HG03159 (cell line): ENCODE measurements at regions not wholly inside any gene's neighbourhood (a gene's known extent, or its start where the extent isn't known, plus 50 kb on each side); places are given as distances from the start of the nearest gene placed in this dataset.
"Not testable (repeated sequence)": the region's sequence is repeated elsewhere in the genome, so short reads cannot be mapped to it uniquely, and the experiment has no call there.

Source experiments
- ATAC-seq: cut with Tn5 transposase; IDR thresholded peaks from one replicate; pipeline ENCODE4 v1.9.1; 2021; ENCODE audit warnings: mild to moderate bottlenecking, moderate library complexity; ENCODE audit not compliant: unreplicated experiment

DNA sequence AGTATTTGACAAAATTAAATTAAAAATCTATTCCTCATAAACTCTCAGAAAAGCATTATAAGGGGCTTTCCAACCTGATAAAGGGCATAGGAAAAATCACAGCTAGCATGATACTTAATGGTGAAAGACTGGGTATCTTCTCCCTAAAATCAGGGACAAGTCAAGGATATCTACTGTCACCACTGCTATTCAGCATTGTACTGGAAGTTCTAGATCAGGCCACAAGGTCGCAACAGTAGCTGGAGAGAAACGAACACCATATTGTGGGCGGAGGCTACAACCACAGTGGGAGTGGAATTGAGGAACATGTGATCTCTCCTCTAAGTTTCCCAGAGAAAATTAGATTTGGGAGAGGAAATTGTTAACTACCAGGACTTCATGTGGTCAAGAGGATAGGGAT is 70.0 kb upstream of the NAMPT start:
- no peak for ATAC-seq

DNA sequence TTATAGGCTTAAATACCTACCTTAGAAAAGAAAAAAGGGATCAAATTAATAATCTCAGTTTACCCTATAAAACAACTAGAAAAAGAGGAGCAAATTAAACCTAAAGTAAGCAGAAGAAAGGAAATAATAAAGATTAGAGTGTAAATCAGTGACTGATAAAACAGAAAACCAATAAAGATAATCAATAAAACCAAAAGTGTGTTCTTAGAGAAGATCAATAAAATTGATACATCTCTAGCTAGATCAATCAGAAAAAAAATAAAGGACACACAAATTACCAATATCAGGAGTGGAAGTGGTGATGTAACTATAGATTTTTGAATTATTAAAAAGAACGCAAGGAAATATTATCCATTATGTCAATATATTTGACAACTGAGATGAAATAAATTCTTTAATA is 69.2 kb upstream of the NAMPT start:
- ATAC-seq: no peak

GRCh38 chr7:106348231-106348630 is 63.4 kb upstream of the NAMPT start:
- no peak for ATAC-seq

GRCh38 chr7:106347229-106347833 is 62.5 kb upstream of the NAMPT start:
- no peak for ATAC-seq

DNA sequence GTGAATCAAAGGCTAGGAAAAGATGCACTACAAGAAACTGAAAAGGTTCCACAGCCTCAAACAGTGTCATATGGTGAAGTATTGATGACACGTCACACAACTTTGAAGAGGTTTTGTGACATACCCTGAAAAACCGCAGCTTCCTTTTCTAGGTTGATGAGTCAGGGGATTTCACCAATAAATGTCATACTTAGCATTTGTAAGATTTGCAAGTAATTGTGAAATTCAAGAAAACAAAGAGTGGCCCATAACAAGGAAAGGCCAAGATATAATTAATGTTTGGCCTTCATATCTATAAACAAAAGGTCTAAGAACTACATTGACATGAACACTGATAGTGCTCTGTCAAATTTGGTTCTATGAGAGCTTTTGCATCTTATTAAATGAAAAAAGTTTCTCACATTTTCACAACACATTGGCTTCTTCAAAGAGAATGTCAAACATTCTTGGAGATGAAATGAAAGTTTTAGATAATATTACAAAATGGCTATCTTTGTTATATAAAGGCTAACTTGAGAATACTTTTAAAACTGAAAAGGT is 62.0 kb upstream of the NAMPT start:
- peak; percentile 96 for ATAC-seq

- ATAC-seq: no peak
Measured at GRCh38 chr7:106346167-106346677, 61.4 kb upstream of the NAMPT start.

GRCh38 chr7:106345421-106346166 is 60.8 kb upstream of the NAMPT start:
- no peak for ATAC-seq

DNA sequence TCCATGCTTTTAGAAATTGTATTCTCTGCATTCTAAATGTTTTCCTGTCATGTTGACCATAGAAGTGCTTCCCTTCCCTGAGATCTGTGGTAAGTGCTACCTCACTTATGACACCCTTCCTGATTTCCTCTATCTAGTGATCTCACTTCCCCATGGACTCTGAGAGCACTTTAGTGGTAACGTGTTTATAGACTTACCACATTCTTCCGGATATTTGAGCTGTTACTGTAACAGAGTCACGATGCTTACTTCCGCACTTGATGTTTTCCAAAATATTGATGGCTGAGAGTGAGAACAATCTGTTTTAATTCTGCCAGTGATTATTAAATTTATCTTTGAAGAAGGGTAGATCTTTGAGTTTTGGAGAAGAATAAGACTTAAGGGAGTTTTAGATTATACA is 60.1 kb upstream of the NAMPT start:
- no peak for ATAC-seq

- ATAC-seq: no peak
Measured at GRCh38 chr7:106344211-106344610, 59.4 kb upstream of the NAMPT start.

DNA sequence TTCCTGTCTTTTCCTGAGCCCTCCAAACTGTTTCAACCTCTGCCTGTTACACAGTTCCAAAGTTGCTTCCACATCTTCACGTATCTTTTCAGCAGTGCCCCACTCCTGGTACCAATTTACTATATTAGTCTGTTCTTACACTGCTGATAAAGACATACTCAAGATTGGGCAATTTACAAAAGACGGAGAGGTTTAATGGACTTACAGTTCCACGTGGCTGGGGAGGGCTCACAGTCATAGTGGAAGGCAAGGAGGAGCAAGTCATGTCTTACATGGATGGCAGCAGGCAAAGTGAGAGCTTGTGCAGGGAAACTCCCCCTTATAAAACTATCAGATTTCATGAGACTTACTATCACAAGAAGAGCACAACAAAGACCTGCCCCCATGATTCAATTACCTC is 57.3 kb upstream of the NAMPT start:
- not testable (repeated sequence) for ATAC-seq

GRCh38 chr7:106340247-106340596 is 55.4 kb upstream of the NAMPT start:
- not testable (repeated sequence) for ATAC-seq

DNA sequence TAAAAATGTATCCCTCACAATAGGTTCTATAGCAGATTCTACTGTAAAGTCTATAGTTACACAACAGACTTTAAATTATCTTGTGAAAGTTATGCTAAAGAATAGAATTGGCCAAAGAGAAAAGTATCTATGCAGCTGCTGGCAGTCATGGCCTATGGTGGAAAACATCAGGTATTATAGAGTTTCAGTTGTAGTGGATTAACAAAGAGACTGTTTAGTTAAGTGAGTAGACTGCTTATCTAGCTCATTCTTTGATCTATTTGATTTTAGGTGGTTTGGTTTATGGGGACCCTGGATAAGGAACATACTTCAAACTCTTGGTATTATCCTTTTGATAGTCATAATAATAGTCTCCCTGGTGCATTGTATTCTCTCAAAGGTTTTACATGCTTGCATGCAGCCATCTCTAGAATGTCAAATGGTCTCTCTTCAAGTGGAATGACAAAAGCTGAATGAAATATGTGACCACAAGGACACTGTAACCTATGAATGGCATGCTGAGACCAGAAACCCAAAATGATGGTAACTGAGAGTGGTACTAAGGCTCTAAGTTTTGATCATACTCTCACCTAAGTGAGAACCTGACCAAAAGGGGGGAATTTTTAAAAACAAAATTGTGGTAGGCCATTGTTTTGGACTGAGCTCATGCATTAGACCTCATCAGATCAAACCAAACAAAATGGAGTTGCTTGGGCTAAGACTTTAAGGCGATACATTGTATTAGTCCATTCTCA is 54.9 kb upstream of the NAMPT start:
- ATAC-seq: no peak

- no peak for ATAC-seq
Measured at GRCh38 chr7:106337754-106338153, 53.0 kb upstream of the NAMPT start.

- ATAC-seq: no peak
Measured at GRCh38 chr7:106335814-106336213, 51.0 kb upstream of the NAMPT start.
